MCF 10A (cell line): ENCODE measurements at regions not wholly inside any gene's neighbourhood (a gene's known extent, or its start where the extent isn't known, plus 50 kb on each side); places are given as distances from the start of the nearest gene placed in this dataset.
"Not testable (repeated sequence)": the region's sequence is repeated elsewhere in the genome, so short reads cannot be mapped to it uniquely, and the experiment has no call there.

Experiments used
- BruUV-seq: library from RNA; stranded (reverse); fragments of 400-500 nt; replicated peaks from 2 replicates; lab custom pipeline; 2021; lab: Mats Ljungman, UMichigan
- CTCF ChIA-PET: fragments of 300-600 bp; sonication (Branson Sonifier 250); formaldehyde crosslinking; extraction: SDS; loops from one replicate; lab custom pipeline; 2021; ENCODE audit warnings: antibody characterized with exemption, inconsistent platforms; lab: Yijun Ruan, JAX
- POLR2A ChIA-PET: fragments of 300-600, 350-650 bp; sonication (Branson Sonifier 250); formaldehyde crosslinking; extraction: SDS; loops from one replicate; lab custom pipeline; 2020; ENCODE audit warnings: antibody characterized with exemption, inconsistent platforms; lab: Yijun Ruan, JAX
- DNase-seq: peaks from one replicate; pipeline ENCODE4 v3.0.0-alpha.2; 2018; ENCODE audit not compliant: unreplicated experiment
- H3K27ac Mint-ChIP-seq: one replicate; pipeline ENCODE4 v1.8.0; 2022; ENCODE audit warnings: mild to moderate bottlenecking, low read depth, mixed read lengths; ENCODE audit not compliant: unreplicated experiment
- H3K27me3 Mint-ChIP-seq: one replicate; pipeline ENCODE4 v1.8.0; 2022; ENCODE audit warnings: mixed read lengths; ENCODE audit not compliant: insufficient read depth, unreplicated experiment
- H3K36me3 Mint-ChIP-seq: one replicate; pipeline ENCODE4 v1.8.0; 2022; ENCODE audit warnings: mild to moderate bottlenecking, moderate library complexity, mixed read lengths; ENCODE audit not compliant: insufficient read depth, unreplicated experiment
- H3K4me1 Mint-ChIP-seq: one replicate; pipeline ENCODE4 v1.8.0; 2022; ENCODE audit warnings: mixed read lengths; ENCODE audit not compliant: insufficient read depth, unreplicated experiment
- H3K4me3 Mint-ChIP-seq: one replicate; pipeline ENCODE4 v1.8.0; 2022; ENCODE audit warnings: mild to moderate bottlenecking, moderate library complexity, mixed read lengths; ENCODE audit not compliant: unreplicated experiment
- H3K9me3 Mint-ChIP-seq: one replicate; pipeline ENCODE4 v1.8.0; 2022; ENCODE audit warnings: mixed read lengths; ENCODE audit not compliant: unreplicated experiment
- intact Hi-C: fragments of 100-400 bp; cut with micrococcal nuclease; formaldehyde crosslinking; loops from 2 replicates; pipeline ENCODE4 v1.14.1; 2022
- TF ChIP-seq, protein P1 (sequence below): fragments of 200-600 bp; IDR thresholded peaks from one replicate; pipeline ENCODE4 v1.8.0; 2022; ENCODE audit warnings: antibody characterized with exemption, mild to moderate bottlenecking; ENCODE audit not compliant: unreplicated experiment

DNA sequence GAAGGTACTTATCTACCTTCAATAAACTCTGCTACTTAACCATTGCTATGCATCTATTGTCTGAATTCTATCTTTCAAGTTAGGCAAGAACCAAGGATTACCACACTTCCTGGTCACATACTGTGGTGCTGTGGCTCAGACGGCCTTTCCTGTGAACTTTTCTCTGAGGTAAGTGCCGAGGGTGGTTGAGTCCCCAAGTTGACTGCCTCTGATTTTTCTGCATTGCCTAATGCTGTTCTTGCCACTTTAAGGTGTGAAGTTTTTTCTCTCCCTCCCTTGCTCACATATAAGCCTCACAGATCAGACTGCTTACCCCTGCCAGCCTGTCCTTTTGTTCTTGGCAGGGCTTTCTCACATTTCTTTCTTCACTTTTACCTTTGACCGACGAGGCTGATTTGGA, 348.0 kb upstream of the POU3F4 start:
- TF ChIP-seq, protein P1, sequence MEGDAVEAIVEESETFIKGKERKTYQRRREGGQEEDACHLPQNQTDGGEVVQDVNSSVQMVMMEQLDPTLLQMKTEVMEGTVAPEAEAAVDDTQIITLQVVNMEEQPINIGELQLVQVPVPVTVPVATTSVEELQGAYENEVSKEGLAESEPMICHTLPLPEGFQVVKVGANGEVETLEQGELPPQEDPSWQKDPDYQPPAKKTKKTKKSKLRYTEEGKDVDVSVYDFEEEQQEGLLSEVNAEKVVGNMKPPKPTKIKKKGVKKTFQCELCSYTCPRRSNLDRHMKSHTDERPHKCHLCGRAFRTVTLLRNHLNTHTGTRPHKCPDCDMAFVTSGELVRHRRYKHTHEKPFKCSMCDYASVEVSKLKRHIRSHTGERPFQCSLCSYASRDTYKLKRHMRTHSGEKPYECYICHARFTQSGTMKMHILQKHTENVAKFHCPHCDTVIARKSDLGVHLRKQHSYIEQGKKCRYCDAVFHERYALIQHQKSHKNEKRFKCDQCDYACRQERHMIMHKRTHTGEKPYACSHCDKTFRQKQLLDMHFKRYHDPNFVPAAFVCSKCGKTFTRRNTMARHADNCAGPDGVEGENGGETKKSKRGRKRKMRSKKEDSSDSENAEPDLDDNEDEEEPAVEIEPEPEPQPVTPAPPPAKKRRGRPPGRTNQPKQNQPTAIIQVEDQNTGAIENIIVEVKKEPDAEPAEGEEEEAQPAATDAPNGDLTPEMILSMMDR, result no peak
- CTCF ChIA-PET, result no interaction called here
- H3K4me1 Mint-ChIP-seq, result no peaks in the 10 kb centered on the region
- H3K9me3 Mint-ChIP-seq, result no peaks in the 10 kb centered on the region
- no TSS peak for BruUV-seq
- peak; percentile 33 for DNase-seq
- POLR2A ChIA-PET, result no interaction called here
- H3K27ac Mint-ChIP-seq, result no peak overlapping the region
- intact Hi-C loops, result no loop called here
- no peaks in the 10 kb centered on the region for H3K36me3 Mint-ChIP-seq
- peaks cover 9% of the 10 kb centered on the region for H3K27me3 Mint-ChIP-seq
- no peak overlapping the region for H3K4me3 Mint-ChIP-seq

DNA sequence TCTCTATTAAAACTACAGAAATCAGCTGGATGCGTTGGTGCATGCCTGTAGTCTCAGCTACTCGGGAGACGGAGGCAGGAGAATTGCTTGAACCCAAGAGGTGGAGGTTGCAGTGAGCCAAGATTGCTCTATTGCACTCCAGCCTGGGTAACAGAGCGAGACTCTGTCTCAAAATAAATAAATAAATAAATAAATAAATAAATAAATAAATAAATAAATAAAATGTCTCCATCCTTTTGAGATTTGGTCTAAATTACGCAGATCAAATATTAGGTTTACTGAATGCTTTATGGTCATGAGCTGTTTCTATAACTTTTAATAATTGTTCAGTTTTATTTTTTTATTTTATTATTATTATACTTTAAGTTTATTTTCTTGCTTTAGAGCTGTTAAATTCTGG, 344.0 kb upstream of the POU3F4 start:
- H3K4me1 Mint-ChIP-seq, H3K27ac Mint-ChIP-seq, CTCF ChIA-PET, BruUV-seq, H3K4me3 Mint-ChIP-seq, intact Hi-C loops, DNase-seq, H3K36me3 Mint-ChIP-seq, POLR2A ChIA-PET: not testable (repeated sequence)
- Mint-ChIP-seq H3K27me3 (peaks cover 11% of the 10 kb centered on the region), H3K9me3 (peaks cover 10% of the 10 kb centered on the region)

DNA sequence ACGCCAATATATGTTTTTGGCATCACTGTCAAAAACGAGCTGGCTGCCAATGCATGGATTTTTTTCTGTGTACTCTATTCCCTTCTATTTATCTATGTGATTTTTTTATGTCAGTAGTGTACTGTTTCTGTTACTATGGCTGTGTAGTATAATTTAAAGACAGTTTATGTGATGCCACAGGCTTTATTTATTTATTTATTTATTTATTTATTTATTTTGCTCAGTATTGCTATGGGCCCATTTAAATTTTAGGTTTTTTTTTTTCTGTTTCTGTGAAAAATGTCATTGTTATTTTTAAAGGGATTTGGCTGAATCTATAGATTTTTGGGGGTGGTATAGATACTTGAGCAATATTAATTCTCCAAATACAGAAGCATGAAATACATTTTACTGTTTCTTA, 338.4 kb upstream of the POU3F4 start:
- DNase-seq, result no peak
- ChIA-PET POLR2A (no interaction called here), CTCF (no interaction called here)
- Mint-ChIP-seq H3K4me1 (no peaks in the 10 kb centered on the region), H3K4me3 (no peak overlapping the region), H3K36me3 (no peaks in the 10 kb centered on the region), H3K27me3 (peaks cover 11% of the 10 kb centered on the region), H3K27ac (no peak overlapping the region), H3K9me3 (peaks cover 10% of the 10 kb centered on the region)
- no TSS peak for BruUV-seq
- TF ChIP-seq, protein P1, result no peak
- intact Hi-C loops, result no loop called here

DNA sequence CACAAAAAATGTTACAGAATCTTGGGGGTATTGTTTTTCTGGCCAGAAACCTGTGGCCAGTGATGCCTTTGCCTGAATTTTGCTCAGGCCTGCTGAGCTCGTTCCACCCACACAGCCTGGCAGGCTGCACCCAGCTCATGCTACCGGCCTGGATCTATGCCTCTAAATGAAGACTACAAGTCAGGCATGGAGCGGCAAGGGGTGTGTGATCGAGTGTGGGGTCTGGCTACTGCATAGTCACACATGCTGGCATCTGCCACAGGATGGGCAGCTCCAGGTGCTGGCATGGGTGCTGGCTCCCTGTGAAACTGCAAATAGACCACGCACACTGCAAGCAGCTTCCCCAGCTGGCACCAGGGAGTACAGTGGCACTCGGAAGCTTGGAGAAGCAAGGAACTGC, 323.1 kb upstream of the POU3F4 start:
- H3K4me3 Mint-ChIP-seq, result no peak overlapping the region
- CTCF ChIA-PET, result interaction anchor here (0.6 to 0.8 kb wide), 3 partner anchors 9 to 19 kb away, joined by 3 to 4 read pairs (median 3); no protein-coding TSS in a partner anchor
- H3K4me1 Mint-ChIP-seq, result no peaks in the 10 kb centered on the region
- TF ChIP-seq, protein P1, result no peak
- H3K27ac Mint-ChIP-seq, result no peak overlapping the region
- no peak for DNase-seq
- H3K36me3 Mint-ChIP-seq, result no peaks in the 10 kb centered on the region
- H3K27me3 Mint-ChIP-seq, result peaks cover 14% of the 10 kb centered on the region
- H3K9me3 Mint-ChIP-seq, result no peaks in the 10 kb centered on the region
- intact Hi-C loops, result no loop called here
- POLR2A ChIA-PET, result no interaction called here
- no TSS peak for BruUV-seq

DNA sequence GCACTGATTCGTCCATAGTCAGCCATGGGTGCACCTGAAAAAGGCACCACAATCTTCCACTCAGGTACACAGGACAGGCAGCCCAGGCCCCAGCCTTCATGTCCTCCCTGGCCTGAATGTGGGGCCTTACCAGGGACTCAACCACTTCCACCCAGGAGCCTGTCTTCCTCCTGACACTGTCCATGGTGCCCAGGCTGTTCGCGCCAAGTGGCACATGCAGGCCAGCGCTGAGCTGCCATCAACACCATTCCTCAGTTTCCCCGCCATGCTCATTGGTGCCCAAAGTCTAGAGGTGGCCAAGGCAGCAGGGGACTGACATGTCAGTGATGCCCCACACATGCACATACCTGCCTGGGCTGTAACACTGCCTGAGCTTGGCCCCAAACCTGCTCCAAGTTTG, 322.2 kb upstream of the POU3F4 start:
- H3K4me1 Mint-ChIP-seq, result no peaks in the 10 kb centered on the region
- no TSS peak for BruUV-seq
- peaks cover 21% of the 10 kb centered on the region for H3K27me3 Mint-ChIP-seq
- ChIA-PET POLR2A (no interaction called here), CTCF (interaction anchor here (0.8 kb wide), 1 partner anchor 12 kb away, joined by 4 read pairs; no protein-coding TSS in a partner anchor)
- no peak overlapping the region for H3K27ac Mint-ChIP-seq
- no peaks in the 10 kb centered on the region for H3K9me3 Mint-ChIP-seq
- intact Hi-C loops, result no loop called here
- no peak for DNase-seq
- no peak overlapping the region for H3K4me3 Mint-ChIP-seq
- no peaks in the 10 kb centered on the region for H3K36me3 Mint-ChIP-seq
- TF ChIP-seq, protein P1, result no peak
